CD4-positive, alpha-beta T cell treated with Interleukin-2 at 100 ng/mL for 4 hours (primary cell): ENCODE measurements at regions not wholly inside any gene's neighbourhood (a gene's known extent, or its start where the extent isn't known, plus 50 kb on each side); places are given as distances from the start of the nearest gene placed in this dataset.
"Not testable (repeated sequence)": the region's sequence is repeated elsewhere in the genome, so short reads cannot be mapped to it uniquely, and the experiment has no call there.

ENCODE experiments used
- DNase-seq: peaks from one replicate; pipeline ENCODE4 v3.0.0-alpha.2; 2020; ENCODE audit warnings: low spot score

GRCh38 chr1:120233661-120234018, 57.3 kb upstream of the SEC22B start:
- not testable (repeated sequence) for DNase-seq

GRCh38 chr1:120232834-120233660, 56.7 kb upstream of the SEC22B start:
- DNase-seq = not testable (repeated sequence)

DNA sequence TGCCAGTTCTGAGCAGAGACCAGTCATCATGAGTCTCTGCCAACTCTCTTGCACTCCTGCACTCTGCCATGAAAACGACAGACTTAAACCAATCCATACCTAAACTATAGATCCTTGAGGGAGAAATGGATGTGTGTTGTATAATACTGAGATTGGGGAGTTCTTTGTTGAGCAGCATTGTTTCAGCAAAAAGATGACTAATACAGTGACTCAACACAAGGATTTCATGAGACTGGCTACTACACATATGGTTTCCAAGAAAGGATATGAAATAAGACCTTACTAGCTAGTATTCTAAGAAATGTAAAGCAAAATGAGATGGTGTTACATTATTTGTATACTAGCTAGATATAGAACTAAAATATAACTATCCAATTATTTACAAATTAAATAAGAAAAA, 53.5 kb upstream of the SEC22B start:
- DNase-seq = not testable (repeated sequence)
